CD4-positive, alpha-beta T cell (primary cell): ENCODE measurements at regions not wholly inside any gene's neighbourhood (a gene's known extent, or its start where the extent isn't known, plus 50 kb on each side); places are given as distances from the start of the nearest gene placed in this dataset.

Source experiments
- ATAC-seq: fragments of 200-7000 bp; cut with Tn5 transposase; one replicate; pipeline ENCODE4 v1.10.0; 2022; ENCODE audit warnings: mild to moderate bottlenecking; ENCODE audit not compliant: poor library complexity
- CTCF ChIA-PET: fragments of 350-600 bp; sonication (Branson Sonifier 250); formaldehyde crosslinking; loops from one replicate; lab custom pipeline; 2021; ENCODE audit warnings: antibody characterized with exemption, inconsistent platforms; lab: Charles Lee
- POLR2A ChIA-PET: fragments of 350-600 bp; sonication (Branson Sonifier 250); formaldehyde crosslinking; loops from one replicate; lab custom pipeline; 2021; ENCODE audit warnings: antibody characterized with exemption, inconsistent platforms; lab: Charles Lee
- DNase-seq, 14 experiments: peaks; one replicate each; pipeline ENCODE4 v3.0.0-alpha.2; 2013 to 2020; ENCODE audit warnings: mixed read lengths in 2 of 14
- H3K27ac ChIP-seq, 2 donors: one replicate each; pipeline versions ENCODE4 v1.5.1 to v1.7.0; 2013; ENCODE audit warnings: low read length in 2 of 2, low read depth in 1 of 2, mild to moderate bottlenecking in 1 of 2
- H3K27me3 ChIP-seq, 2 experiments: 1 replicate in 1 of 2; 2 replicates in 1 of 2; pipeline versions ENCODE4 v1.6.1 to v1.7.0; 2013; ENCODE audit warnings: low read length in 2 of 2, control low read depth in 1 of 2, mild to moderate bottlenecking in 1 of 2, moderate library complexity in 1 of 2; ENCODE audit not compliant: insufficient read depth in 2 of 2, control insufficient read depth in 1 of 2
- H3K36me3 ChIP-seq: one replicate; pipeline ENCODE4 v1.6.1; 2013; ENCODE audit warnings: low read length, control low read depth; ENCODE audit not compliant: insufficient read depth
- H3K4me1 ChIP-seq: one replicate; pipeline ENCODE4 v1.6.1; 2013; ENCODE audit warnings: low read length, control low read depth; ENCODE audit not compliant: insufficient read depth
- H3K4me3 ChIP-seq: one replicate; pipeline ENCODE4 v1.5.1; 2013; ENCODE audit warnings: mild to moderate bottlenecking, low read length, moderate library complexity
- H3K9me3 ChIP-seq, 2 experiments: 1 replicate in 1 of 2; 2 replicates in 1 of 2; pipeline versions ENCODE4 v1.6.1 to v1.7.0; 2013; ENCODE audit warnings: low read length in 2 of 2, mild to moderate bottlenecking in 2 of 2, control low read depth in 1 of 2, moderate library complexity in 1 of 2; ENCODE audit not compliant: control insufficient read depth in 1 of 2, insufficient read depth in 1 of 2
- H3K27ac Mint-ChIP-seq: one replicate; pipeline ENCODE4 v1.8.0; 2020; ENCODE audit warnings: mixed read lengths
- H3K27me3 Mint-ChIP-seq: one replicate; pipeline ENCODE4 v1.8.0; 2021; ENCODE audit warnings: mixed read lengths
- H3K36me3 Mint-ChIP-seq: one replicate; pipeline ENCODE4 v1.8.0; 2021; ENCODE audit warnings: low read depth, mixed read lengths
- H3K4me1 Mint-ChIP-seq: one replicate; pipeline ENCODE4 v1.8.0; 2021; ENCODE audit warnings: low read depth, mixed read lengths
- H3K4me3 Mint-ChIP-seq: one replicate; pipeline ENCODE4 v1.8.0; 2020; ENCODE audit warnings: mild to moderate bottlenecking, mixed read lengths
- H3K9me3 Mint-ChIP-seq: one replicate; pipeline ENCODE4 v1.8.0; 2020; ENCODE audit warnings: mixed read lengths
- CTCF ChIP-seq: fragments of 200-600 bp; IDR thresholded peaks from one replicate; pipeline ENCODE4 v1.8.0; 2022; ENCODE audit warnings: antibody characterized with exemption, mild to moderate bottlenecking
- intact Hi-C, 2 experiments: fragments of 100-400 bp; cut with DNase I in 1 of 2; cut with micrococcal nuclease in 1 of 2; formaldehyde crosslinking; loops; one replicate each; pipeline versions ENCODE4 v1.15.1 to v1.9.0; 2023 to 2025; cut with DNase I, micrococcal nuclease

GRCh38 chr4:108546728-108547127 lies 73.6 kb upstream of the RPL34 start:
- H3K27ac Mint-ChIP-seq = no peak overlapping the region
- POLR2A ChIA-PET = no interaction called here
- Histone ChIP-seq H3K27ac (no peak overlapping the region), H3K9me3 (peaks cover 11 to 24% of the 10 kb centered on the region in 2 experiments), H3K4me1 (no peaks in the 10 kb centered on the region), H3K27me3 (no peaks in the 10 kb centered on the region), H3K4me3 (no peak overlapping the region), H3K36me3 (no peaks in the 10 kb centered on the region)
- H3K9me3 Mint-ChIP-seq = peaks cover 13% of the 10 kb centered on the region
- no peak for TF ChIP-seq CTCF
- H3K4me3 Mint-ChIP-seq = no peak overlapping the region
- no peak for ATAC-seq
- CTCF ChIA-PET = no interaction called here
- H3K27me3 Mint-ChIP-seq = no peaks in the 10 kb centered on the region
- no peak for DNase-seq
- intact Hi-C loops = no loop called here
- H3K36me3 Mint-ChIP-seq = peaks cover 41% of the 10 kb centered on the region
- H3K4me1 Mint-ChIP-seq = peaks cover 9% of the 10 kb centered on the region

GRCh38 chr4:108544481-108544880 lies 75.9 kb upstream of the RPL34 start:
- TF ChIP-seq CTCF = no peak
- ChIA-PET POLR2A (interaction anchor here (0.6 kb wide), 1 partner anchor 78 kb away, joined by 4 read pairs; no protein-coding TSS in a partner anchor), CTCF (no interaction called here)
- Histone ChIP-seq H3K27ac (no peak overlapping the region), H3K4me1 (peaks cover 6% of the 10 kb centered on the region), H3K9me3 (peaks cover 11 to 24% of the 10 kb centered on the region in 2 experiments), H3K4me3 (no peak overlapping the region), H3K36me3 (no peaks in the 10 kb centered on the region), H3K27me3 (no peaks in the 10 kb centered on the region)
- H3K4me3 Mint-ChIP-seq = no peak overlapping the region
- no peak for ATAC-seq
- peaks cover 19% of the 10 kb centered on the region for H3K4me1 Mint-ChIP-seq
- peaks cover 8% of the 10 kb centered on the region for H3K9me3 Mint-ChIP-seq
- intact Hi-C loops = no loop called here
- H3K36me3 Mint-ChIP-seq = peaks cover 29% of the 10 kb centered on the region
- H3K27ac Mint-ChIP-seq = no peak overlapping the region
- no peaks in the 10 kb centered on the region for H3K27me3 Mint-ChIP-seq
- DNase-seq = no peak

GRCh38 chr4:108543359-108543968 lies 76.9 kb upstream of the RPL34 start:
- ATAC-seq = no peak
- no peak for DNase-seq
- POLR2A ChIA-PET = no interaction called here

More at GRCh38 chr4:108543359-108543968, 76.9 kb upstream of the RPL34 start:
- CTCF ChIA-PET = no interaction called here
- H3K36me3 ChIP-seq = no peaks in the 10 kb centered on the region
- Mint-ChIP-seq H3K36me3 (peaks cover 21% of the 10 kb centered on the region), H3K4me3 (no peak overlapping the region), H3K27ac (no peak overlapping the region), H3K9me3 (peaks cover 5% of the 10 kb centered on the region), H3K27me3 (no peaks in the 10 kb centered on the region), H3K4me1 (peaks cover 23% of the 10 kb centered on the region)
- H3K27me3 ChIP-seq = no peaks in the 10 kb centered on the region
- peaks cover 6% of the 10 kb centered on the region for H3K4me1 ChIP-seq
- TF ChIP-seq CTCF = no peak
- no peak overlapping the region for H3K27ac ChIP-seq
- intact Hi-C loops = no loop called here
- H3K4me3 ChIP-seq = no peak overlapping the region
- peaks cover 11 to 19% of the 10 kb centered on the region in 2 experiments for H3K9me3 ChIP-seq
